Mesenchymal stem cell (in vitro differentiated cells and primary cell): ENCODE measurements at regions not wholly inside any gene's neighbourhood (a gene's known extent, or its start where the extent isn't known, plus 50 kb on each side); places are given as distances from the start of the nearest gene placed in this dataset.
"Not testable (repeated sequence)": the region's sequence is repeated elsewhere in the genome, so short reads cannot be mapped to it uniquely, and the experiment has no call there.

Experiments
- DNase-seq: peaks from one replicate; pipeline ENCODE4 v3.0.0-alpha.2; 2013
- H2AFZ ChIP-seq: one replicate; pipeline ENCODE4 v1.6.1; 2013; ENCODE audit warnings: low read depth, mild to moderate bottlenecking, control low read depth, inconsistent platforms, low read length, moderate library complexity
- H2AK5ac ChIP-seq: 2 replicates; pipeline ENCODE4 v1.6.1; 2013; ENCODE audit warnings: low read length, moderate library complexity, mild to moderate bottlenecking, inconsistent platforms; ENCODE audit not compliant: severe bottlenecking
- H2BK120ac ChIP-seq: one replicate; pipeline ENCODE4 v1.6.1; 2013; ENCODE audit warnings: low read depth, mild to moderate bottlenecking, inconsistent platforms, low read length, moderate library complexity
- H2BK12ac ChIP-seq, 2 experiments: one replicate each; pipeline ENCODE4 v1.6.1; 2013; ENCODE audit warnings: inconsistent platforms in 2 of 2, low read length in 2 of 2, mild to moderate bottlenecking in 2 of 2, moderate library complexity in 2 of 2, control low read depth in 1 of 2
- H2BK15ac ChIP-seq: one replicate; pipeline ENCODE4 v1.6.1; 2013; ENCODE audit warnings: mild to moderate bottlenecking, low read depth, inconsistent platforms; ENCODE audit not compliant: poor library complexity, severe bottlenecking
- H2BK5ac ChIP-seq: 2 replicates; pipeline ENCODE4 v1.6.1; 2013; ENCODE audit warnings: low read depth, mild to moderate bottlenecking, low read length, control low read depth, inconsistent platforms; ENCODE audit not compliant: poor library complexity, severe bottlenecking
- H3K14ac ChIP-seq, 2 experiments: one replicate each; pipeline ENCODE4 v1.6.1; 2013; ENCODE audit warnings: inconsistent platforms in 2 of 2, low read length in 2 of 2, control low read depth in 1 of 2, mild to moderate bottlenecking in 1 of 2, moderate library complexity in 1 of 2
- H3K18ac ChIP-seq, 2 experiments: one replicate each; pipeline ENCODE4 v1.6.1; 2013; ENCODE audit warnings: inconsistent platforms in 2 of 2, low read length in 2 of 2, control low read depth in 1 of 2, low read depth in 1 of 2, mild to moderate bottlenecking in 1 of 2
- H3K23ac ChIP-seq, 2 experiments: one replicate each; pipeline ENCODE4 v1.6.1; 2013; ENCODE audit warnings: inconsistent platforms in 2 of 2, low read length in 2 of 2, mild to moderate bottlenecking in 2 of 2, moderate library complexity in 2 of 2, control low read depth in 1 of 2
- H3K27ac ChIP-seq: 2 replicates; pipeline ENCODE4 v1.5.1; 2013; ENCODE audit warnings: mild to moderate bottlenecking, moderate library complexity, low read length, control low read depth, inconsistent platforms; ENCODE audit not compliant: poor library complexity, severe bottlenecking
- H3K27me3 ChIP-seq, 2 experiments: 2 replicates each; pipeline versions ENCODE4 v1.6.1 to v1.7.0; 2013; ENCODE audit warnings: low read length in 2 of 2, mild to moderate bottlenecking in 2 of 2, moderate library complexity in 2 of 2, control low read depth in 1 of 2, inconsistent platforms in 1 of 2; ENCODE audit not compliant: control insufficient read depth in 1 of 2, insufficient read depth in 1 of 2
- H3K36me3 ChIP-seq, 2 experiments: 2 replicates each; pipeline versions ENCODE4 v1.6.1 to v1.7.0; 2013; ENCODE audit warnings: low read length in 2 of 2, control low read depth in 1 of 2, inconsistent platforms in 1 of 2, low read depth in 1 of 2, mild to moderate bottlenecking in 1 of 2; ENCODE audit not compliant: insufficient read depth in 2 of 2, control insufficient read depth in 1 of 2
- H3K4ac ChIP-seq, 2 experiments: one replicate each; pipeline ENCODE4 v1.6.1; 2013; ENCODE audit warnings: inconsistent platforms in 2 of 2, low read length in 2 of 2, mild to moderate bottlenecking in 2 of 2, moderate library complexity in 2 of 2, control low read depth in 1 of 2, low read depth in 1 of 2
- H3K4me1 ChIP-seq: 2 replicates; pipeline ENCODE4 v1.6.1; 2013; ENCODE audit warnings: low read depth, low read length, control low read depth; ENCODE audit not compliant: control insufficient read depth, insufficient read depth
- H3K4me2 ChIP-seq: 2 replicates; pipeline ENCODE4 v1.6.1; 2013; ENCODE audit warnings: low read length, mild to moderate bottlenecking, inconsistent platforms; ENCODE audit not compliant: poor library complexity, severe bottlenecking
- H3K4me3 ChIP-seq, 2 experiments: 2 replicates each; pipeline versions ENCODE4 v1.5.1 to v1.7.0; 2013; ENCODE audit warnings: low read length in 2 of 2, mild to moderate bottlenecking in 2 of 2, control low read depth in 1 of 2, low read depth in 1 of 2; ENCODE audit not compliant: insufficient read depth in 1 of 2
- H3K79me1 ChIP-seq: replicated peaks from 2 replicates; pipeline ENCODE4 v1.6.1; 2013; ENCODE audit warnings: mild to moderate bottlenecking, control low read depth, low read length, inconsistent platforms; ENCODE audit not compliant: poor library complexity, severe bottlenecking
- H3K9ac ChIP-seq: 2 replicates; pipeline ENCODE4 v1.7.0; 2013; ENCODE audit warnings: mild to moderate bottlenecking, low read length, moderate library complexity
- H3K9me3 ChIP-seq: 2 replicates; pipeline ENCODE4 v1.7.0; 2013; ENCODE audit warnings: mild to moderate bottlenecking, low read length; ENCODE audit not compliant: control insufficient read depth
- H4K8ac ChIP-seq: one replicate; pipeline ENCODE4 v1.6.1; 2013; ENCODE audit warnings: inconsistent platforms, mild to moderate bottlenecking, low read length, moderate library complexity
- H4K91ac ChIP-seq: one replicate; pipeline ENCODE4 v1.6.1; 2013; ENCODE audit warnings: mild to moderate bottlenecking, low read length, inconsistent platforms
- WGBS: methylation state at CpG from one replicate; pipeline ENCODE4 v1.1.7; 2013; ENCODE audit warnings: mixed read lengths; 5-methylcytosine and 5-hydroxymethylcytosine counted together

DNA sequence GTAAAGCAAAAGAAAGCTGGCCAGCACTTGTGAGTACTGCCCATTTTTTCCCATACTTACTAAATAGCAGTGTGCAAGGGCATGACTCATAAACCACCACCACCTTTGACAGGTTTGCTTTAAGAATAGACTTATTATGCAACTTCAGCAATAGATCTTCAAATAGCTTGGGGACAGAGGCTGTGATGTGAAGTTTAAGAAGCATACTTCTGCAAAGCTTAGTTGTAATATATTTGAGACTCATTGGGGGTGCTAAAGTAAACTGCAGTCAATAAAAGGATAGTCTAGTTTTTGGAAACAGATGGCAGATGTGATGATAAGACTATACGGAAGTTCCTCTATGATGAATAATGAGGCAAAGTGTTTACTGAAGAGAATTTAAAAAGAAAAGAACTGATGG lies 210.0 kb downstream of the PLA2G4A start:
- peak; percentile 6 for DNase-seq
- Histone ChIP-seq H3K27me3 (no peaks in the 10 kb centered on the region), H3K9me3 (peaks cover 3% of the 10 kb centered on the region), H4K8ac (no peak overlapping the region), H3K4me3 (no peak overlapping the region), H2BK12ac (no peak overlapping the region), H2BK120ac (no peak overlapping the region), H3K18ac (no peak overlapping the region), H2BK5ac (no peak overlapping the region), H3K79me1 (no peaks in the 10 kb centered on the region), H3K4ac (no peak overlapping the region), H3K27ac (no peak overlapping the region), H3K36me3 (no peaks in the 10 kb centered on the region), H3K4me1 (no peaks in the 10 kb centered on the region), H3K4me2 (no peak overlapping the region), H4K91ac (no peak overlapping the region), H3K23ac (no peak overlapping the region), H3K14ac (no peak overlapping the region), H2BK15ac (no peak overlapping the region), H2AFZ (no peak overlapping the region), H2AK5ac (no peak overlapping the region), H3K9ac (no peak overlapping the region)
- 79% methylated on average over 1 of the region's 1 CpG for WGBS

DNA sequence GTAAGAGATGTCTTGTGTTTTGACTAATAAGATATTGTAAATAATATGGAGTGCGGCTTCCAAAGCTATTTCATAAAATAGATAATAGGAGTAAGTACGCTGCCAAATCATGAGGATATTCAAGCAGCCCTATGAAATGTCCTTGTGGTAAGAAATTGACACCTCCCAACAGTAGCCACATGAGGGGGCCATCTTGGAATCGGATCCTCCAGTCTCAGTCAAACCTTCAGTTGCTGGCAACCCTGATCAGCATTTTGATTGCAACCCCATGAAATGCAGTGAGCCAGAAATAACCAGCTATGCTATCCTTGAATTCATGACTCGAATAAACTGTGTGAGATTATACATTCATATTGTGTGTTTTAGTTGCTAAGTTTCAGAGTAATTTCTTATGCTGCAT lies 212.4 kb downstream of the PLA2G4A start:
- WGBS: 82% methylated on average over 3 of the region's 4 CpGs

DNA sequence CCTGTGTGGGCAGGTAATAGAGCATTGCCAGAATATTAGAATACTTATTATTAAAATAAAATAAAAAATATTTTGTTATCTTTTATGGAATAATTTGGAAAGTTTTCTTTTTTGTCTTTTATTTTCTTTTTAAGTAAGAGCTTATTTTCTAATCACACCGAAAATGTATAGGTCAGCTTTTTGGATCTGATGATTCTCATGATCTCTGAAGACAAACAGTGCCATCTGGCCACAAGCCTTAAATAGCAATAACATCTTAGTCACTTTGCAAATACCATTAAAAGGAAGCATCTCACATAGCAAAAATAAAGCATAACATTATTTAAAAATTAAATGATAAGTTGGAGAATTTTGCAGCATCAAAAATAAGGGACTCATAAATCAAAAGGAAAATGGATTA lies 213.8 kb downstream of the PLA2G4A start:
- H4K91ac ChIP-seq: no peak overlapping the region
- no peak overlapping the region for H3K4me3 ChIP-seq
- no peak overlapping the region for H3K4ac ChIP-seq
- H3K4me1 ChIP-seq: no peaks in the 10 kb centered on the region
- H3K27ac ChIP-seq: no peak overlapping the region
- H3K4me2 ChIP-seq: no peak overlapping the region
- no peak overlapping the region for H3K18ac ChIP-seq
- no peak overlapping the region for H3K9ac ChIP-seq
- no peaks in the 10 kb centered on the region for H3K79me1 ChIP-seq
- WGBS: no CpG with 5 or more reads among the region's 1 CpG
- no peak overlapping the region for H3K23ac ChIP-seq
- H2BK5ac ChIP-seq: no peak overlapping the region
- H2BK12ac ChIP-seq: no peak overlapping the region
- H2AFZ ChIP-seq: no peak overlapping the region
- H3K9me3 ChIP-seq: peaks cover 3% of the 10 kb centered on the region
- H3K14ac ChIP-seq: no peak overlapping the region
- no peak overlapping the region for H2BK15ac ChIP-seq
- no peaks in the 10 kb centered on the region for H3K27me3 ChIP-seq
- no peak overlapping the region for H2AK5ac ChIP-seq
- no peaks in the 10 kb centered on the region for H3K36me3 ChIP-seq
- no peak overlapping the region for H2BK120ac ChIP-seq
- no peak for DNase-seq
- no peak overlapping the region for H4K8ac ChIP-seq

More for the DNA sequence above, 212.4 kb downstream of the PLA2G4A start:
- H2BK120ac ChIP-seq: peak overlapping the region; percentile 5
- DNase-seq: no peak
- H3K4me1 ChIP-seq: no peaks in the 10 kb centered on the region
- no peak overlapping the region for H2BK15ac ChIP-seq
- no peaks in the 10 kb centered on the region for H3K79me1 ChIP-seq
- no peak overlapping the region for H4K91ac ChIP-seq
- H3K18ac ChIP-seq: no peak overlapping the region
- no peak overlapping the region for H3K9ac ChIP-seq
- no peak overlapping the region for H3K4ac ChIP-seq
- H3K4me2 ChIP-seq: no peak overlapping the region
- no peak overlapping the region for H4K8ac ChIP-seq
- H2BK12ac ChIP-seq: no peak overlapping the region
- H3K14ac ChIP-seq: no peak overlapping the region
- no peak overlapping the region for H3K4me3 ChIP-seq
- no peak overlapping the region for H2BK5ac ChIP-seq
- H3K27me3 ChIP-seq: no peaks in the 10 kb centered on the region
- H3K9me3 ChIP-seq: peaks cover 3% of the 10 kb centered on the region
- H3K23ac ChIP-seq: no peak overlapping the region
- no peak overlapping the region for H2AFZ ChIP-seq
- no peaks in the 10 kb centered on the region for H3K36me3 ChIP-seq
- no peak overlapping the region for H2AK5ac ChIP-seq
- no peak overlapping the region for H3K27ac ChIP-seq

DNA sequence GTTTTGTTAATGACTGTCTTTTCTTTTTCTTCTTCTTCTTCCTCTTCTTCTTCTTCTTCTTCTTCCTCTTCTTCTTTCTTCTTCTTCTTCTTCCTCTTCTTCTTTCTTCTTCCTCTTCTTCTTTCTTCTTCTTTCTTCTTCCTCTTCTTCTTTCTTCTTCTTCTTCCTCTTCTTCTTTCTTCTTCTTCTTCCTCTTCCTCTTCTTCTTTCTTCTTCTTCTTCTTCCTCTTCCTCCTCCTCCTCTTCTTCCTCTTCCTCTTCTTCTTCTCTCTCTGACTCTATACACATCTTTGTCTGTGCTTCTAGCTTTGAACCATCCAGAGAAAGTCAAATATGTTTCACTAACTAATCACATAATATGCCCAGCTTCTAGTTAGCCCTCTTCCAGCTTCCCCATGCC lies 214.7 kb downstream of the PLA2G4A start:
- not testable (repeated sequence) for H3K9ac ChIP-seq, DNase-seq

More for the DNA sequence above, 214.7 kb downstream of the PLA2G4A start:
- not testable (repeated sequence) for H3K4ac ChIP-seq, H3K14ac ChIP-seq, H3K18ac ChIP-seq, H3K36me3 ChIP-seq, H3K27ac ChIP-seq, H3K23ac ChIP-seq, H2AK5ac ChIP-seq, H3K9me3 ChIP-seq, H4K91ac ChIP-seq, H2BK5ac ChIP-seq, H3K4me3 ChIP-seq, H2BK120ac ChIP-seq, H2AFZ ChIP-seq, H3K27me3 ChIP-seq, H3K79me1 ChIP-seq, H3K4me1 ChIP-seq, H2BK15ac ChIP-seq, H4K8ac ChIP-seq, H3K4me2 ChIP-seq, H2BK12ac ChIP-seq
